ENCODE measurements at regions not wholly inside any gene's neighbourhood (a gene's known extent, or its start where the extent isn't known, plus 50 kb on each side); places are given as distances from the start of the nearest gene placed in this dataset.

- H3K4me3 ChIP-seq (ENCODE audit: severe bottlenecking) = no peak overlapping the region
- H3K9me3 ChIP-seq (ENCODE audit: severe bottlenecking) = no peaks in the 10 kb centered on the region
- peaks cover 3% of the 10 kb centered on the region for H3K4me1 ChIP-seq (ENCODE audit: insufficient read depth, poor library complexity, severe bottlenecking)
- DNase-seq (ENCODE audit: low spot score) (no peak), ATAC-seq (ENCODE audit: low read depth) (no peak)
- no peak overlapping the region for H3K27ac ChIP-seq (ENCODE audit: poor library complexity, severe bottlenecking)
- H3K27me3 ChIP-seq (ENCODE audit: insufficient read depth, poor library complexity, severe bottlenecking) = no peaks in the 10 kb centered on the region
- H3K36me3 ChIP-seq (ENCODE audit: low read depth) = no peaks in the 10 kb centered on the region
- TF ChIP-seq, protein P1, sequence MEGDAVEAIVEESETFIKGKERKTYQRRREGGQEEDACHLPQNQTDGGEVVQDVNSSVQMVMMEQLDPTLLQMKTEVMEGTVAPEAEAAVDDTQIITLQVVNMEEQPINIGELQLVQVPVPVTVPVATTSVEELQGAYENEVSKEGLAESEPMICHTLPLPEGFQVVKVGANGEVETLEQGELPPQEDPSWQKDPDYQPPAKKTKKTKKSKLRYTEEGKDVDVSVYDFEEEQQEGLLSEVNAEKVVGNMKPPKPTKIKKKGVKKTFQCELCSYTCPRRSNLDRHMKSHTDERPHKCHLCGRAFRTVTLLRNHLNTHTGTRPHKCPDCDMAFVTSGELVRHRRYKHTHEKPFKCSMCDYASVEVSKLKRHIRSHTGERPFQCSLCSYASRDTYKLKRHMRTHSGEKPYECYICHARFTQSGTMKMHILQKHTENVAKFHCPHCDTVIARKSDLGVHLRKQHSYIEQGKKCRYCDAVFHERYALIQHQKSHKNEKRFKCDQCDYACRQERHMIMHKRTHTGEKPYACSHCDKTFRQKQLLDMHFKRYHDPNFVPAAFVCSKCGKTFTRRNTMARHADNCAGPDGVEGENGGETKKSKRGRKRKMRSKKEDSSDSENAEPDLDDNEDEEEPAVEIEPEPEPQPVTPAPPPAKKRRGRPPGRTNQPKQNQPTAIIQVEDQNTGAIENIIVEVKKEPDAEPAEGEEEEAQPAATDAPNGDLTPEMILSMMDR (IDR thresholded peaks at IDR 0.05; ENCODE audit: poor library complexity, severe bottlenecking) = no peak
Measured at GRCh38 chr15:98139337-98139736, 178.8 kb downstream of the ARRDC4 start.

DNA sequence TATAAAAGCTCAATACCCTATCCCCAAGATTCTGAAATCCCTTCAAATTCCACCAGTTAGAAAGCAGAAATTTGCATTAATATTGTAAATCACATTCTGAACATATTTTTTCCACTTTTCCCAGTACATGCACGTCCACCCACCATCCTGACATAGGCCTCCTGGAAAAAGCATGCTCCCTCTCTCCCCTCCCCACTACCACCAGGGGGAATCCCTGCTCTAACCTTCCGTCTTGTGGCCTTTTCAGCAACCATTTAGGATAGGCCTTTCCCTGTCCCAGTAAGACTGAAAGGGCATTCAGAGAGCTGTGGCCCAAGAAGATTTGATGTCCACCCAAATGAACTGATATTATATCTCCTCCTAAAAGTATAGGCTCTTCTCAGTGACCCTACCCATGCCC, 182.1 kb downstream of the ARRDC4 start:
- H3K27ac ChIP-seq (ENCODE audit: poor library complexity, severe bottlenecking) = no peak overlapping the region
- H3K36me3 ChIP-seq (ENCODE audit: low read depth) = no peaks in the 10 kb centered on the region

GRCh38 chr15:98143116-98143515, 182.6 kb downstream of the ARRDC4 start:
- H3K4me1 ChIP-seq (ENCODE audit: insufficient read depth, poor library complexity, severe bottlenecking) = peaks cover 7% of the 10 kb centered on the region
- no peaks in the 10 kb centered on the region for H3K9me3 ChIP-seq (ENCODE audit: severe bottlenecking)
- no peaks in the 10 kb centered on the region for H3K36me3 ChIP-seq (ENCODE audit: low read depth)
- no peak overlapping the region for H3K4me3 ChIP-seq (ENCODE audit: severe bottlenecking)
- H3K27ac ChIP-seq (ENCODE audit: poor library complexity, severe bottlenecking) = peak overlapping the region; percentile 1
- TF ChIP-seq, protein P1 (IDR thresholded peaks at IDR 0.05; ENCODE audit: poor library complexity, severe bottlenecking) = no peak
- no peak for DNase-seq (ENCODE audit: low spot score)
- no peaks in the 10 kb centered on the region for H3K27me3 ChIP-seq (ENCODE audit: insufficient read depth, poor library complexity, severe bottlenecking)
- no peak for ATAC-seq (ENCODE audit: low read depth)

More for the DNA sequence above, 182.1 kb downstream of the ARRDC4 start:
- ATAC-seq (ENCODE audit: low read depth) = 0 out of 3 replicates have a peak, but pooled peaks have one; percentile 38
- no peaks in the 10 kb centered on the region for H3K27me3 ChIP-seq (ENCODE audit: insufficient read depth, poor library complexity, severe bottlenecking)
- no peak for DNase-seq (ENCODE audit: low spot score)
- peaks cover 7% of the 10 kb centered on the region for H3K4me1 ChIP-seq (ENCODE audit: insufficient read depth, poor library complexity, severe bottlenecking)
- H3K9me3 ChIP-seq (ENCODE audit: severe bottlenecking) = no peaks in the 10 kb centered on the region
- TF ChIP-seq, protein P1 (IDR thresholded peaks at IDR 0.05; ENCODE audit: poor library complexity, severe bottlenecking) = peak; percentile 41
- no peak overlapping the region for H3K4me3 ChIP-seq (ENCODE audit: severe bottlenecking)

DNA sequence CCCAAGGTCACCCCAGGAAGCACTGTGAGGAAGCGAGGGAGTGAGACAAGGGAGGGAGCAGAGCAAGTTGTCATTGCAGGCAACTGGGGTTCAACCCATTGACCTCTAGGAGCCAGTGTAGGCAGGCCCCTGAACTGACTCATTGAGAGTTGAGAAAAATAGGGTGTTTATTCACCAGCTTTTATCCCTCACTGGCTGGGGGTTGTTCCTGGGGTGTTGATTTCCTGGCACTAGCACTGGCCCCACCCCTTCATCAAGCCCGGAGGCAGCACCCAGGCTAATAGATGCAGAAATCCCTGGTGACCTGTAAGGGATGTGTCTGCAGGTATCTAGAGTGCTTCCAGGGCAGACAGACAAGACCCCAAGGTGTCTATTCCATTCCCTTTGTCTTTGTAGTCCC, 183.9 kb downstream of the ARRDC4 start:
- ATAC-seq (ENCODE audit: low read depth) (peak; percentile 87), DNase-seq (ENCODE audit: low spot score) (peak; percentile 79)
- H3K4me3 ChIP-seq (ENCODE audit: severe bottlenecking) = no peak overlapping the region
- H3K9me3 ChIP-seq (ENCODE audit: severe bottlenecking) = no peaks in the 10 kb centered on the region
- no peaks in the 10 kb centered on the region for H3K27me3 ChIP-seq (ENCODE audit: insufficient read depth, poor library complexity, severe bottlenecking)
- peak overlapping the region; percentile 1 for H3K27ac ChIP-seq (ENCODE audit: poor library complexity, severe bottlenecking)
- H3K36me3 ChIP-seq (ENCODE audit: low read depth) = no peaks in the 10 kb centered on the region
- TF ChIP-seq, protein P1 (IDR thresholded peaks at IDR 0.05; ENCODE audit: poor library complexity, severe bottlenecking) = no peak
- H3K4me1 ChIP-seq (ENCODE audit: insufficient read depth, poor library complexity, severe bottlenecking) = peaks cover 7% of the 10 kb centered on the region

GRCh38 chr15:98146031-98146820, 185.7 kb downstream of the ARRDC4 start:
- Histone ChIP-seq H3K36me3 (ENCODE audit: low read depth) (no peaks in the 10 kb centered on the region), H3K27me3 (ENCODE audit: insufficient read depth, poor library complexity, severe bottlenecking) (no peaks in the 10 kb centered on the region), H3K4me1 (ENCODE audit: insufficient read depth, poor library complexity, severe bottlenecking) (peaks cover 25% of the 10 kb centered on the region), H3K4me3 (ENCODE audit: severe bottlenecking) (no peak overlapping the region), H3K27ac (ENCODE audit: poor library complexity, severe bottlenecking) (no peak overlapping the region), H3K9me3 (ENCODE audit: severe bottlenecking) (no peaks in the 10 kb centered on the region)
- ATAC-seq (ENCODE audit: low read depth) = no peak
- DNase-seq (ENCODE audit: low spot score) = no peak
- TF ChIP-seq, protein P1 (IDR thresholded peaks at IDR 0.05; ENCODE audit: poor library complexity, severe bottlenecking) = no peak
